ENCODE measurements at regions not wholly inside any gene's neighbourhood (a gene's known extent, or its start where the extent isn't known, plus 50 kb on each side); places are given as distances from the start of the nearest gene placed in this dataset.
"Not testable (repeated sequence)": the region's sequence is repeated elsewhere in the genome, so short reads cannot be mapped to it uniquely, and the experiment has no call there.

DNA sequence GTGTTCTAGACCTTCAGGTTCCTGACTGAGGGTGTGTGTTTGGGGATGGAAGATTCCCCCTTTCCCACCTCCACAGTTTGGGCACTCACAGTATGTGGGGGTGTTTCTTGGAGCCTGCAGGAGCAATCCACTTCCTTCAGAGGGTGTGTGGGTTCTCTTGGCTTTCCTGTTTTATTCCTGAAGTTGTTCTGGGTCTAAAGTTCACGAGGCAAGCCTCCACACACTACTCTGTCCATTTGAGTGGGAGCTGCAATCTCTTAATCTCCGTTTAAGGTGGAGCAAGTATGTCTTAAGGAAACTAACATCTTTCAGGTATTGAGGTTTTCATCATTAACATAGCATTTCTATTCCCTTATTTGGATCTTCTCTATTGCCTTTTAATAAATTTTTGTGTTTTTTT is 141.8 kb downstream of the TENT5C start:
- H3K4me3 Mint-ChIP-seq: no peak overlapping the region
- H3K4me1 Mint-ChIP-seq: no peaks in the 10 kb centered on the region
- peaks cover 22% of the 10 kb centered on the region for H3K27me3 Mint-ChIP-seq
- no peaks in the 10 kb centered on the region for H3K36me3 Mint-ChIP-seq (ENCODE audit: low read depth)
- no peak overlapping the region for H3K27ac Mint-ChIP-seq
- DNase-seq: no peak
- CTCF ChIA-PET: interaction anchor here (0.8 to 3.9 kb wide), 2 partner anchors 11 kb away, joined by 3 to 17 read pairs; no protein-coding TSS in a partner anchor
- POLR2A ChIA-PET: no interaction called here
- H3K9me3 Mint-ChIP-seq: peaks cover 6% of the 10 kb centered on the region

DNA sequence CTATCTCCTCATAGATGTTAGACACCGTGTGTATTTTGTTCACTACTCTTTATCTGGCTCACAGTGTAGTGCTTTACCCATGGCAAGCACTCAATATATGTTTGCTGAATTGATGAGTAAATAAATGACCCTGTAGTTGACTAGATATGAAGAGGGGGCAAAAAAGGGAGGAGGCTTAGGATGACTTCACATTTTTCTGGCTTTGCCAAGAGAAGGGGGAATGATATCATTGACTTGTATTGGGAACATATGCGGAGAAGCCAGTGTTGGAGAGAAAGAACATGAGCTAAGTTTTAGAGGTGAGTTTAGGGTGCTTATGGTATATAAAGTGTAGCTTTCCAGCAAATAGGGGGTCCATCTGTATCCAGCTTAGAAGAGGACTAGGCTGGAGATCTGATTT is 145.5 kb downstream of the TENT5C start:
- no peak for DNase-seq
- no peak overlapping the region for H3K27ac Mint-ChIP-seq
- H3K27me3 Mint-ChIP-seq: peaks cover 16% of the 10 kb centered on the region
- no peak overlapping the region for H3K4me3 Mint-ChIP-seq
- CTCF ChIA-PET: interaction anchor here (9.2 to 11.2 kb wide), 2 partner anchors 216 to 238 kb away, joined by 102 to 220 read pairs; no protein-coding TSS in a partner anchor
- H3K4me1 Mint-ChIP-seq: peaks cover 12% of the 10 kb centered on the region
- H3K36me3 Mint-ChIP-seq (ENCODE audit: low read depth): no peaks in the 10 kb centered on the region
- POLR2A ChIA-PET: no interaction called here
- H3K9me3 Mint-ChIP-seq: peaks cover 2% of the 10 kb centered on the region

DNA sequence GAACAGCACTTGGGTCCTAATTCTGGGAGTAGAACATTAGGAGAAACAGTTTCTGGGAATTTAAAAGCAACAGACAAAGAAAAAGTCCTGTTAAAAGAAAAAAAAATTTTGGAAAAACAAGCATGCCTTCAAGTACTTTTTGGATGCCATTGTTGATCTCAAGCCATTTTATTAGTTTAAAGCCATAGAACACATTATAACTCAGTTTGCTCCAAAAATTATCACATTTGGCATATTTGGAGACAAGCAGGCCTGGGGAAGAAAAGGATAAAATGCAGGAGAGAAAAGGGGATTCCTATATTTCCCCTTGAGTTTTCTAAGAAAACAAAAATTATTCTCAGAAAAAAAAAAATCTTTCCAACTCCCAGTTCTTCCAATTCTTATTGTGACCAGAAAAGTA is 146.8 kb downstream of the TENT5C start:
- CTCF ChIA-PET: interaction anchor here (0.8 to 11.2 kb wide), 9 partner anchors 13 to 239 kb away, joined by 3 to 220 read pairs (median 10); no protein-coding TSS in a partner anchor
- Mint-ChIP-seq H3K27me3 (peaks cover 25% of the 10 kb centered on the region), H3K9me3 (peaks cover 2% of the 10 kb centered on the region), H3K36me3 (ENCODE audit: low read depth) (no peaks in the 10 kb centered on the region), H3K4me3 (no peak overlapping the region), H3K27ac (no peak overlapping the region), H3K4me1 (peaks cover 14% of the 10 kb centered on the region)
- POLR2A ChIA-PET: no interaction called here
- DNase-seq: no peak

DNA sequence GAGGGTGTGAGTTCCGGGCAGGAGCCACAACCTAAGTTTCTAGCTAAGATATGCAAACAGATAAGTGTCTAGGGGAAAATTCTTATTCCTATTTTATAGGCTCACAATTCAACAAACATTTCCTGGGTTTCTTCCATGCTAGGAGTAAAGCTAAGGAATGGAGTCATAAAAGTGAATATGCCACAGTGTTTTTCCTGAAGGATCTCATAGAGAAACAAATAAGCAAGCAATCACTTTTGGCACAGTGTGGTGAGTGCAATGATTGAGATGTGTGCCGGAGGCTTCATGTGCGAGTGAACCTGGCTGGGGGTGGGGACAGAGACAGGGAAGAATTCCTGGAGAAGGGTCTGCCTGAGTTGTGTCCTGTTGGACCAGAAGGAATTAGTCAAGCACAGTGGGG is 147.4 kb downstream of the TENT5C start:
- ChIA-PET CTCF (interaction anchor here (0.8 to 11.2 kb wide), 30 partner anchors 10 to 633 kb away, joined by 3 to 220 read pairs (median 7); partner anchors contain the start of gene TENT5C), POLR2A (no interaction called here)
- no peak for DNase-seq
- Mint-ChIP-seq H3K4me1 (peaks cover 14% of the 10 kb centered on the region), H3K27ac (no peak overlapping the region), H3K4me3 (no peak overlapping the region), H3K27me3 (peaks cover 25% of the 10 kb centered on the region), H3K36me3 (ENCODE audit: low read depth) (no peaks in the 10 kb centered on the region), H3K9me3 (peaks cover 2% of the 10 kb centered on the region)

DNA sequence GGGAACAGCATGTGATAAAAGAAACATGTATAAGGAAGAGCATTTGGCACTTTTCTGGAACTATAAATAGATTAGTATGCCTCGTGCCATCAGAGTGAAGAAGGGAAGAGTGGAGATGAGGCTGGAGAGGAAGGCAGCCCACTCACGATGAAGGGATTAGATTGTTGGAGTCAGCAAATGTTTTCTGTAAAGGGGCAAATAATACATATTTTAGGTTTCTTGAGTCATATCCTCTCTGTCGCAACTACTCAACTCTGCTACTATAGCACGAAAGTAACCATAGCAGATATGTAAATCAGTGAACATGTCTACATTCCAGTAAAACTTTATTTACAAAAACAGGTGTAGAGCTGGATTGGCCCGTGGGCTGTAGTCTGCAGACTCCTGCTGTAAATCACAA is 147.8 kb downstream of the TENT5C start:
- H3K4me1 Mint-ChIP-seq: peaks cover 18% of the 10 kb centered on the region
- DNase-seq: no peak
- H3K9me3 Mint-ChIP-seq: no peaks in the 10 kb centered on the region
- no peak overlapping the region for H3K4me3 Mint-ChIP-seq
- peaks cover 21% of the 10 kb centered on the region for H3K27me3 Mint-ChIP-seq
- no peaks in the 10 kb centered on the region for H3K36me3 Mint-ChIP-seq (ENCODE audit: low read depth)
- CTCF ChIA-PET: interaction anchor here (0.7 to 11.2 kb wide), 50 partner anchors 9 to 633 kb away, joined by 3 to 220 read pairs (median 5); partner anchors contain the start of gene TENT5C
- POLR2A ChIA-PET: interaction anchor here (0.8 to 1.1 kb wide), 2 partner anchors 146 to 239 kb away, joined by 3 read pairs; no protein-coding TSS in a partner anchor
- H3K27ac Mint-ChIP-seq: no peak overlapping the region

DNA sequence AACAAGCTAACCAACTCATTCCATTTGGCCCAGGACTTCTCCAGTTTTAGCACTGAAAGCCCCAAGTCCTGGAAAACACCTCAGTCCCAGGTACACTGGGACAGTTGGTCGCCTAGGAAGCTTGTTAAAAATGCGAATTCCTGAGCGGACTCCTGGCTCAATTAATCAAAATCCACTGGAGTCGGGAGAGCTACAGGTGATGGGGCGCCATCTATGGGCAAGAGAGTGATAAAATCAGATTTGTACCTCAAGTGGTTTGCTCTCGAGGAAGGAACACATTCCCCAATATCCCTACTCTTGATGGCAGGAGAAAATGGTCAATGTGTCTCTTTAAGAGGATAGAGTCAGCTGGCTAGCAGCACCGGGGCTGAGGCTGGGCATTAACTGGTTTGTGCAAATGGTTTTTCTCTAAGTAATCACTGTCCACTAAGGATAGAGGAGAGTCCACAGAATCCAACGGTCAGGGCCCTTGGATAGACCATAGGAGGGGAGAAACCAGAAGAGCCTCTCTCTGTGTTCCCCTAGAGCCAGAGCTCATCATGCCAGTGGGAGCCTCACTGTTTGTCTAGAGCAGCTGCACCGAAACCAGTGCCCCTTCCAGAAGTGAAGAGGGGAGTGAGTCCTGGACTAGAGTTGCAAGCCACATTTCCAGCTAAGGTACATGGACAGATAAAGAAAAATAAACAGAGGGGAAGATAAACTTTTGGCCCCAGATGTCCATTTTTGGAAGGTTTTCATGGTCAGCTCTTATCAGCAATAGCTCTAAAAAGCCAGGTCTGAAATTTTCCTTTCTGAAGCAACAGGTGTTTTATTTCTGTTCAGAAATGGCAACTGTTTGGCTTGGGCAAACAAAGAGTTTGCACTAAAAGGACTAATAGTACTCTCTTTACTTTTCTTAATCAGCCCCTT is 148.5 kb downstream of the TENT5C start:
- Mint-ChIP-seq H3K27ac (no peak overlapping the region), H3K9me3 (no peaks in the 10 kb centered on the region), H3K27me3 (peaks cover 23% of the 10 kb centered on the region), H3K36me3 (ENCODE audit: low read depth) (no peaks in the 10 kb centered on the region), H3K4me1 (peaks cover 24% of the 10 kb centered on the region), H3K4me3 (no peak overlapping the region)
- peak; percentile 52 for DNase-seq
- POLR2A ChIA-PET: interaction anchor here (0.8 to 1.1 kb wide), 2 partner anchors 147 to 240 kb away, joined by 3 read pairs; no protein-coding TSS in a partner anchor
- CTCF ChIA-PET: interaction anchor here (0.7 to 11.2 kb wide), 58 partner anchors 9 to 634 kb away, joined by 3 to 220 read pairs (median 4); partner anchors contain the start of gene TENT5C

DNA sequence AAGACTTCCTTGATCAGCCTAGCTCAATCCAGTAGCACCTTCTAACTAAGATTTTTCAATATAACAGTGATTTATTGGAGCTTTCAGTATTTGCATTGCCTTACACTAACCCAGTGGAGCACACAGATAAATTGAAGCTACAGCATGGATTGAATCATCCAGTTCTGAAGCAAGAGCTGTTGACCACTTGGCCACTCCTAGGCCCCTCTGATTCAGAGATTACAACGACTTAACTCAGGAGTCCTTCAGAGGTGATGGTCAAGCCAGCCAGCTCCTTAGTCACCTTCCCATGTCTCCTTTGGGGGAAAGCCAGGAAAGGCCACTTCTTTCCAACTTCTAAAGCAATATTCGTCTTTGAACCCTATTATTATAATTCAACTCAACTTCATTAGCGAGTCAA is 151.8 kb downstream of the TENT5C start:
- Mint-ChIP-seq H3K4me1 (peaks cover 24% of the 10 kb centered on the region), H3K9me3 (no peaks in the 10 kb centered on the region), H3K27me3 (peaks cover 18% of the 10 kb centered on the region), H3K36me3 (ENCODE audit: low read depth) (no peaks in the 10 kb centered on the region), H3K4me3 (no peak overlapping the region), H3K27ac (no peak overlapping the region)
- POLR2A ChIA-PET: interaction anchor here (1.0 to 1.3 kb wide), 3 partner anchors 21 to 223 kb away, joined by 3 to 7 read pairs (median 3); no protein-coding TSS in a partner anchor
- CTCF ChIA-PET: interaction anchor here (0.6 to 11.2 kb wide), 45 partner anchors 10 to 547 kb away, joined by 3 to 220 read pairs (median 4); partner anchors contain the start of genes GDAP2, TENT5C, VTCN1 and WDR3
- DNase-seq: no peak

DNA sequence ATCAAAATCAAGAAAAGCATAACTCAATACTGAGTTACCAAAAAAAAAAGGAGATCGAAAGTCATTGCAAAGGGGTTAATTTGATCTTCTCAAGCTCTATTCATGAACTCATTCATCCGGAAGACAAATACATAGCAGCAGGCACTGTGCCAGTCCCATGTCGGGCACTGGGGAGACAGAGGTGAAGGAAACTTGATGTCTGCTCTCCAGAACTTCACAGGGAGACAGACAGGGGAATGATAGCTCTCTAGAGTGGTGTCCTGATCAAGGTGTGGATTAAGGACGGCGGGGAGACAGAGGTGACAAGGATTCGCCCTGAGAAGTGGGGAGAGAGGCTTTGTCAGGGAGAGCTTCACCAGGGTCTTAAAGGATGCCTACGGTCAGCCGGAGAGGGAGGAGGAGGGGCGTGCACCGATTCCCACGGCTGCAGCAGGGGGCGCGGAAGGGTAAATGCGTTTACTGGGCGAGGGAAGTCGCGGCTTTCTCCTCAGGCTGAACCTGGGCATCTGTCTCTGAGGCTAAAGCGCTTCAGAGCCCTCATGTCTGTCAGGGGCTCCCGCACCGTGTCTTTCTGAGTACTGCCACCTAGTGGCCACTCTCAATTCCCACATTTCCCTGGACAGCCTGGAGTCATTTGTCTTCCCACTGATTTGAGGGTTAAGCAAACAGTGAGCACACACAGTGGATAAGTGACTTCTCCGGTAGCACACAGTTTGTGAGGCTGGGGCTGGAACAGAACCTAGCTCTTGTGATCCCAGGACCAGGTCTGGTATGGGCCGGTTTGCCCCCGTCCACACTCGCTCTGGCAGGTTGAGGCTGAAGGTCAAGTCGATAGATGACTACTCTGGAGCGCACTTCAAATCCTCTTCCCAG is 152.8 kb downstream of the TENT5C start:
- Mint-ChIP-seq H3K27me3 (peaks cover 13% of the 10 kb centered on the region), H3K4me3 (peak overlapping the region; percentile 66), H3K36me3 (ENCODE audit: low read depth) (no peaks in the 10 kb centered on the region), H3K9me3 (no peaks in the 10 kb centered on the region), H3K27ac (no peak overlapping the region), H3K4me1 (peaks cover 17% of the 10 kb centered on the region)
- CTCF ChIA-PET: interaction anchor here (0.6 to 11.2 kb wide), 50 partner anchors 11 to 630 kb away, joined by 3 to 220 read pairs (median 4); partner anchors contain the start of genes GDAP2, TENT5C, VTCN1 and WDR3
- POLR2A ChIA-PET: interaction anchor here (1.0 to 1.3 kb wide), 3 partner anchors 22 to 224 kb away, joined by 3 to 7 read pairs (median 3); no protein-coding TSS in a partner anchor
- peak; percentile 73 for DNase-seq

DNA sequence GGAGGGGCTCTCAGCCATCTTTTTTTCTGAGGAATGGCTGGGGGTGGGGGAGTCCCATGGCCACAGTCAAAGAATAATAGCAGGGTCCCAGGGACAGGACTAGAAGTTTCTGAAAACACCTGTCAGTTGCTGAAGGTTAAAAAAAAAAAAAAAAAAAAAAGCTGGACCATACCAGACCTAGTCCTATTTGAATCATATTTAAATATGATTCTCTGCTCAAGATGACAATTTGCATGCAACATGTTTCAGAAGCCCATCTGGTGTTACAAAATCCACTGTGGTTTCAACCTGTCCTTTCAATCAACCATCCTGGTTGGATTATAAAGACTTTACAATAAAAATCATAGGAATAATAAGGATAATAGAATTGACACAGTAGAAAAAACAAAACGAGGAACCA is 153.7 kb downstream of the TENT5C start:
- Mint-ChIP-seq H3K36me3 (ENCODE audit: low read depth) (no peaks in the 10 kb centered on the region), H3K27ac (no peak overlapping the region), H3K4me1 (peaks cover 11% of the 10 kb centered on the region), H3K9me3 (no peaks in the 10 kb centered on the region), H3K27me3 (peaks cover 13% of the 10 kb centered on the region), H3K4me3 (no peak overlapping the region)
- POLR2A ChIA-PET: no interaction called here
- no peak for DNase-seq
- CTCF ChIA-PET: interaction anchor here (0.6 to 11.2 kb wide), 11 partner anchors 11 to 327 kb away, joined by 3 to 220 read pairs (median 7); no protein-coding TSS in a partner anchor

DNA sequence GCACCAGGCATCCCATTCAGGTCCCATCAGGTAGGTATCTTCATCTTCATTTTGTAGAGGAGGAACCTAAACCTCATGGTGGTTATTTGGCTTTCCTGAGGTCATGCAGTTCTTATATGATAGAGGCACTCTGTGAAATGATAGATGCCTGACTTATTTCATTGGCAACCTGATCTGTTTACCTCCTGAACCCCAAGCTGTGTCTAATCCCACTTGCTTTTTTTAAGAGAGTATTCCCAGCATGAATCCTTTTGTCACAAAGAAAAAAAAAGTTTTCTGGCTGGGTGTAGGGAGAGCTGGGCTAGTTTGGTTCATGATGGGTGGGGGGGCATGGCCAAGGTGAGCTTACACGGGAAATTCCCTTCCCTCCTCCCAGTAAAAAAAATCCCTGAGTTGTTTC is 154.2 kb downstream of the TENT5C start:
- Mint-ChIP-seq H3K4me3 (no peak overlapping the region), H3K36me3 (ENCODE audit: low read depth) (no peaks in the 10 kb centered on the region), H3K9me3 (no peaks in the 10 kb centered on the region), H3K4me1 (peaks cover 11% of the 10 kb centered on the region), H3K27ac (no peak overlapping the region), H3K27me3 (peaks cover 14% of the 10 kb centered on the region)
- POLR2A ChIA-PET: no interaction called here
- CTCF ChIA-PET: interaction anchor here (0.6 to 11.2 kb wide), 8 partner anchors 12 to 328 kb away, joined by 3 to 220 read pairs (median 10); no protein-coding TSS in a partner anchor
- DNase-seq: no peak

DNA sequence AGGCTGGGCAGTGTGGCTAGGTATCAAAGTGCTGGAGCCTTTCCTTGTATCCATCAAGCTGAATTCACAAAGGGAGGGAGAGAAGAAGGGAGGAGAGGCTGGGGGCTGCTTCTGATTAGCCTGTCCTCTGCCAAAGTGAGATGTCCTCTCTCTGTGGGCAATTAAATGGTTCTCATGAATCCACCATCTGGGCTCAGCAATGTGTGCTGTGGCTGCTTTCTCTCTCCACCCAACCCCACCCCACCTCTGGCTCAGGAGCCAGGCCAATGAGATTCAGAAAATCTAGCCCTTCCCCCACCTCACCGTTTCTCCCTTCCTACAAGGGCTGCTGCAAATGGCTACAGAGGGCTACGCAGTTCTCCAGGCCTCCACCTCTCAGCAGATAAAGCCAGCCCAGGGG is 154.6 kb downstream of the TENT5C start:
- no peaks in the 10 kb centered on the region for H3K9me3 Mint-ChIP-seq
- no peak overlapping the region for H3K27ac Mint-ChIP-seq
- H3K36me3 Mint-ChIP-seq (ENCODE audit: low read depth): no peaks in the 10 kb centered on the region
- DNase-seq: no peak
- ChIA-PET POLR2A (no interaction called here), CTCF (interaction anchor here (11.2 kb wide), 1 partner anchor 225 kb away, joined by 220 read pairs; no protein-coding TSS in a partner anchor)
- peaks cover 14% of the 10 kb centered on the region for H3K27me3 Mint-ChIP-seq
- peaks cover 11% of the 10 kb centered on the region for H3K4me1 Mint-ChIP-seq
- no peak overlapping the region for H3K4me3 Mint-ChIP-seq

DNA sequence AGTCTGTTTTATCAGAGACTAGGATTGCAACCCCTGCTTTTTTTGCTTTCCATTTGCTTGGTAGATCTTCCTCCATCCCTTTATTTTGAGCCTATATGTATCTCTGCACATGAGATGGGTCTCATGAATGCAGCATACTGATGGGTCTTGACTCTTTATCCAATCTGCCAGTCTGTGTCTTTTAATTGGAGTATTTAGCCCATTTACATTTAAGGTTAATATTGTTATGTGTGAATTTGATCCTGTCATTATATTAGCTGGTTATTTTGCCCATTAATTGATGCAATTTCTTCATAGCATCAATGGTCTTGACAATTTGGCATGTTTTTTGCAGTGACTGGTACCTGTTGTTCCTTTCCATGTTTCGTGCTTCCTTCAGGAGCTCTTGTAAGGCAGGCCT is 161.7 kb downstream of the GDAP2 start:
- peaks cover 22% of the 10 kb centered on the region for H3K9me3 Mint-ChIP-seq
- POLR2A ChIA-PET; DNase-seq; H3K4me1 Mint-ChIP-seq; H3K4me3 Mint-ChIP-seq; H3K36me3 Mint-ChIP-seq (ENCODE audit: low read depth); CTCF ChIA-PET; H3K27ac Mint-ChIP-seq: not testable (repeated sequence)
- H3K27me3 Mint-ChIP-seq: peaks cover 17% of the 10 kb centered on the region
